ENCODE measurements at regions not wholly inside any gene's neighbourhood (a gene's known extent, or its start where the extent isn't known, plus 50 kb on each side); places are given as distances from the start of the nearest gene placed in this dataset.
A peak's percentile ranks its signal among the peaks of the same experiment; 100 is the strongest.

DNA sequence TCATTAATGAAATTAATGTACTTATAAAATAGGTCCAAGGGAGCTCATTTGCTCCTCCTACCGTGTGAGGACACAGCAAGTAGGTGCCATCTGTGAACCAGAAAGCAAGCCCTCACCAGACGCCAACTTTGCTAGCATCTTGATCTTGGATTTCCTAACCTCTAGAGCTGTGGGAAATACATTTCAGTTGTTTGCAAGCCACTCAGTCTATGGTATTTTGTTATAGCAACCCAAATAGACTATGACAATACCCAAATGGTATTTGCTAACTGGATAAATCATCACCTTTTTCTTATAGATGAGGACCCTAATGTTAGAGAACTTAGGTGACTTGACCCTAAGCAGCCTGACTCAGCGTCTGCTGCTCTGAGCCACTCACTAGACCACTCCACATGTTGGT is 379.6 kb downstream of the HRH4 start:
- DNase-seq, result no peak

DNA sequence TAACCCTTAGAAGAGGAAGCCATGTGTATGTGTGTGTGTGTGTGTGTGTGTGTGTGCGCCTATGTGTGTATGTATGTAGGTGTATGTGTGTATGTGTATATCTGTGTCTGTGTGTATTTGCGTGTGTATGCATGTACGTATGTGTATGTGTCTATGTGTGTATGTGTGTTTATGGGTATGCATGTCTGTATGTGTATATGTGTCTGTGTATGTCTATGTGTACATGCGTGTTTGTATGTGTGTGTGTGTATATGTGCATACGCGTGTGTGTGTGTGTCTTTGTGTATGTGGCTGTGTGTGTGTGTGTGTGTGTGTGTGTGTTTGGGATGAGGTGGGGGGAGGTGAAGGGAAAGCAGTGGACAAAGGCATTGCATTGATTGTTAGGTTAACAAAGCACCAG is 380.2 kb downstream of the HRH4 start:
- DNase-seq, result no peak

DNA sequence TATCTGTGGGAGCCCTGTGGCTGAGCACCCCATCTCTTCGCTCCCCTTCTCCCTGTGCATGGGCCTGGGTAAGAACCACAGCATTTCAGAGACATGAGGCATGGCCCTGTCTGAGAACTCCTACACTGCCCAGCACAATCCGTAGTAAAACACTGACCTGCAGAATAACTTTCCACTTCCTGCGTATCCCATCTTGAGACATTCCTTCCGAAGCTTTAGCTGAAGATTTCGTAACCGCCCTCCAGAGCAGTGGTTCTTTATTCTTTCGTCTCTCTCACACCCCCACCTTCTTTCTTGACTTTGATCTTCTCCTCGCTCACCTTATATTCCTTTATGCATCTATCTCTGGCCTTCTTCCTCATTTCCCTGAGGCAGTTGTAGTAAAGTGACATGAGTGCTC is 381.1 kb downstream of the HRH4 start:
- DNase-seq, result no peak

DNA sequence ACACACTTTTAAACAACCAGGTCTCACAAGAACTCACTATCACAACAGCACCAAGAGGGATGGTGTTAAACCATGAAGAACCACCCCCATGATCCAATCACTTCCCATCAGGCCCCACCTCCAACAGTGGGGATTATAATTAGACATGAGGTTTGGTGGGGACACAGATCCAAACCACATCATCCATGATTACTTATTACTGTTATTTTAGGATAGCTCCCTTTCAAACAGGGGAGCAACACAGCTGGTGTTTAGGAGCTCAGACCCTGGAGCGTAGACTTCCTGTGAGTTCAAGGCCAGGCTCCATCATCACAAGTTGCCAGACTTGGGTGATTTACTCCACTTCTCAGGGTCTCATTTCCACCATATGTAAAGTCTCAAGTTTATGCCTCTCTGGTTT is 382.7 kb downstream of the HRH4 start:
- no peak for DNase-seq

DNA sequence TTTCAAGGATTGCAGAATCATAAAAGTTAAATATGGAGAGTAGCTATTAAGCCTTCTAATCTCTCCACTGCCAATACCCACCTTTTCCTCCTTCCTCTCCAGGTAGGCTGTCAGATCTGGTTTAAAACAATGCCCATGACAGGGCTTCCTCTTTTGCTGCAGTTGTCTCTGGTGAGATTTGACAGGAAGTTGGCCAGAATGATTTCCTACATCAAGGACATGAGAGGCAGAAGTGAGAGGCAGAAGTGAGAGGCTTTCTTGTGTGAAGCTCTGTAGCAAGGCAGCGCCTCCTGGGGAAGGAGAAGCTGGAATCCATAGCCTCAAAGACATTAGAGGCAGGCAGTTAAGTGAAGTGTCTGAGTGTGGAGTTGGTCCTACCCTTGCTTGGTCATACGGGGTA is 385.7 kb downstream of the HRH4 start:
- DNase-seq, result no peak

DNA sequence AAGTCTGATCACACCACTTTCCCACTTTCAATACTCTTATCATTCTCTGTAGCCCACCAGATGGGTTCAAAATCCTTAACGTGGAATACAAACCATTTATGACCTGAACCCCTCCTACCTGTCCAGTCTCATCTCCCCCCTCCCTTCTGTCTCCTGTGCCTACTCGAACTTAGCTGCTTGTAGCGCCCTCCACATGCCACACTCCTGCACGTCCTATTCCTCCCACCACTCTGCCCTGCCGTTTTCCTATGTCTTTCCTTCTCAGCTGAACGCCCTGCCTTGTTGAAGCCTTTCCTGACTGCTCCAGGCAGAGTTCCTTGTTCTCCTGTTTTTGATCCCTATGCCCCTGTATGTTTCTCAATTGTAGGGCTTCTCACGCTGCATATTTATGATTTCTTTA is 390.1 kb downstream of the HRH4 start:
- DNase-seq, result no peak

DNA sequence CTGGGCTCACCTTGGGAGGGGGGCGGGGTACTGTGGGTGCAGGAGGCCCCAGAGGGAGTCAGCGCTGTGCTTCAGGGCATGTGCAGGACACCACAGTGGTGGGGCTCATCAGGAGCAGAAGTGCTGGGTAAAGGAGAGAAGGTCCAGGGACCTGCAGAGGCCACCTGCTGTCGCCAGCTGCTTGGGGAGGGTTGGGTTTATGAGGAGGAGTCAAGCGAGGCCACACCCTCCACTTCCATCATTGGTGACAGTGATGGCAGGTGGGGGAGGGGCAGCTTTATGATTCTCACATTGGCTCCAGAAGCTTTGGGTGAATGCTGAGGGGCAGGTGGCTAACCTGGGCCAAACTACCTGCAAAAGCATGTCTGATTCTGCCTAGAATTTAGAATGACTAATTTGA is 392.6 kb downstream of the HRH4 start:
- DNase-seq, result no peak

DNA sequence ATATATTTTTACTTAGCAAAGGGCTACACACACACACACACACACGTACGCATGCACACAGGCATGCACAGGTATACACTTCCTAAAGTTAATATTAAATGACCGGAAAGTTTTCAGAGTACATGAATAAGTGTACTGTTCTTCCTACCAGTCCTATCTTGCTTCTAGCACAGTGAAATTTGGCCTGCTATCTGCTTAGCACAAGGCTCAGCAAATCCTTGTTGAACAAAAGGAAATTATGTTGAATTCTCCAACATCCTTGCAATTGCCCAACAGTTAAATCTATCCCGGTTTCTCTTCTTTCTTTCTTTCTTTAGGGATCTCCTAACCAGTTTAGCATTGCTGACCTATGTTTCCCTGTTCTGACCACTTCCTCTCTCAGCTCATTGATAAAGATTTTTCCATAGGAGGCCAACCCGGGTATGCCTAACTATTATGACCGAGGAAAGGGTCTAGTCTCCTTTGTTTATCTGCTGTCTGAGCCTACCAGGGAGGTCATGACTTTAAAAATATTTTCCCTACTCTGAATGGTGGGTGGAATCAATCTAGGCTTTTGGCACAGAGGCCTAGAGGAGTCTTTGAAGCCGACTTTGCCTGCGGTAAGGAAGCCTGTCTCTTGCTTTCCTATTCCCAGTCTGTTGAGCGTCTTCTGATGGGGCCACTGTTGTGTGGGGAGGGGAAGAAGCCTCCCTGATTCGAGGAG is 400.7 kb downstream of the HRH4 start:
- no peak for DNase-seq

DNA sequence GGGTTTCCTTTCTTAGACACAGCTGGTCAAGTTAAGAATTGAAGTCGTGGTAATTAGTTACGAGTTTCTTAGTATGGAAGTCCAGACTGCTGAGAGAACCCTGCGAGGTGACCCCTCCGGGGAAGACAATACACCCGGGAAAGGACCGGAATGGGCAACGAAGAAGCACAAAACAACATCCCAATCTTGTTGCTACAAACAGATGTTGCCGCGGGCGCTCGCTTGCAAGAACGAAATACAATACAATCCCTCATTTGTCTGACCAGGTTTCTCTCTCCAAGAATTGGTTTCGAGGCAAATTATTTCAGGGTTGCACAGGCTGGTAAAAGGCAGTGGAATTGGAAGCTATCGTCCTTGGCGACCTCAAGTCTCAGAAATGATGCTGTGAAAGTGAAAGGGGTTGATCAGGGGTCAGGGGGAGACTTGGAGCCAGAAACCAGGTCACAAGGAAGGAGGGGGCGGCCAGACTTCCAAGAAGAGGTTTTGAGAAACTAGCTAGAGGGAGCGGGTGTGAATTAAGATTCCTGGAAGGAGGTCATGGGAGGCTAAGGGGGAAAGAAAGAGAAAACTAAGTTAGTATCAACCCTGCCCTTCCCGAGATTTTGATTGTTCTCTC is 401.9 kb downstream of the HRH4 start:
- DNase-seq, result no peak

DNA sequence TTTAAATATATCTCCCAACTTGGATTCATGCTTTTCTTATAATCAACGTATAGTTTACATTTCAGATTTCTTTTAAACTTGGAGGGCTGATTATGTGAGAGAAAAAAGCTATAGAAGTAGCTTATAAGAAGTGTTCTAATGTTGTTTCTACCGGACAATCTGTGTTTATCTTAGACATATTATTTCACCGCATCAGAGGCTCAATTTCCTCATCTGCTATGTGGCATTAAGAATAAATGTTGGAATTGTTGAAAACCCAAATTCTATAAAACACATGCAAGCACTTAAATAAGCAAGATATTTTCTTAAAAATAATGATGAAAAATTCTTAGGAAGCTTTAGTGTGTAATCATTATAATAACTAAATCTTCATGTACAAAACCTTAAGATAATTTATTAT is 407.9 kb downstream of the HRH4 start:
- no peak for DNase-seq

DNA sequence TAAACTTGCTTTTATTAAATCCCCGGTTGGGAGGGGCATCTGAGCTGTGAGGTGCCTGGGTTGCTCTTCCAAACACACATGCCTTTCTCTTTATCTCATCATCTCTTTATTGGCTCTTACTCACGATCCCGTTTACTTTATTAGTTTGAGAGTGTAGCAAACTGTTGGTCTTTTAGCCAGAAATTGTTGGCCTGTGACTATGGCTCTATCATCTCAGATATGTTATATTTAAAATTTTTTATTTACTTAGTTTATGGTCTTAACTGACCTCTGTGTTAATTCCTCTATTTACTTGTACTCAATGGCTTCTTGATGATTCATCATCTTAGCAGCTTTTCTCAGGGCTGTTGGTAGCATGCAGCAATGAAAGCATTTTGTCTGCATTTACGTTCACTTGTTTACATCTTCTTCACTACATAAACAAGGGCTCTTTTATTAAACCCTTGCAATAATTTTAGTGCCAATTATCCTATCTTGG is 408.4 kb downstream of the HRH4 start:
- no peak for DNase-seq

DNA sequence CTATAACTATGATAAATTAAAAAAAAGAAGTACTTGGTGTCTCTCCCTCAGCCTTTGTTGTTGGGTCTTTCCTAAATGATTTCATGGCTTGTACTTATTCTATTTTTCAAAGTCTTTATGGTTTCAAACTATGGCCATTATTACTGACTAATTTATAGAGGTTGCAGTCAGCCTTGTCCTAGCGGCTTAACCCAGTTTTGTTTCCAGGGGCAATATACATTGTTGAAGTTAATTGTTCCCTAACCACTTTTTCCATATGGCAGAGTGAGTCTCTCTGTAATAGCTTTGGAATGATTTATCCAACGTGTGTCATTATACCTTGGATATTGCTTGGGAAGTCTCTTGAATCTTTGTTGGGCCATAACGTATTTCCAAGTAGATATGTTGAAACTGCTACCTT is 408.8 kb downstream of the HRH4 start:
- no peak for DNase-seq

DNA sequence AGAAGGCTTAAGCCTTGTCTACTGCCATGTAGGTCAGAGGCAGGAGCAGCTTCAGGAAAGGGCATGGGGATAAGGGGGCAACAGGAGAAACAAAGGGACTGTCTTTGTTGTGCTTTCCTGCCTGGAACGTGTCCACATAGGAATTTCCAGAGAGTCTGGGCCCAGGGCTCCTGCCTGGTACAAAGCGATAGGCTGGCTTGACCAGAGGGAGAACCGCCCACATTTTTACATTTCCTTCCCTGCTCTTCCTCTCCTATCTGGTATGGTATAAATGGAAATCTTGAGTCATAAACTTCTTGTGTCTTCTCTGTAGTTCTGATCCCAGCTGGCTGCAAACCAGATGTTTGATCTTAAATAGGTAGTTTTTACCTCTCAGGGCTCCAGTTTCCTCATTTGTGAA is 414.8 kb downstream of the HRH4 start:
- DNase-seq, result no peak

DNA sequence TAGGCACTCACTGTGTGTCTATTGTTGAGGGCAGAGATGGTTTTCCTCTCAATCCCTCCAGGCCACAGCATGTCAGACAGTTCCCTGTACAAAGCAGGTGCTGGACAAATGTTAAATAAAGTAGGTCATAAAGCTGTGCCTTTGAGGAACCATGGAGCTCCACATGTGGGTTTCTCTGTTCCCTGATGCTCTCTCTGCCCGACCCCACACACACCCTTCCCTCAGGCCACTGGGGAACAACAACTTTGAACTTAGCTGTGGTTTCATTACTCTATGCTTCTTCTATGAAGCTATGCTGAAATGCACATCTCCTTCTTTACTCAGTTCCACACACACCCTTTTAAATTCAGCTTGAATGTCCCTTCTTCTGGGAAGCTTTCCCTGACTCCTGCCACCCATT is 415.3 kb downstream of the HRH4 start:
- no peak for DNase-seq

DNA sequence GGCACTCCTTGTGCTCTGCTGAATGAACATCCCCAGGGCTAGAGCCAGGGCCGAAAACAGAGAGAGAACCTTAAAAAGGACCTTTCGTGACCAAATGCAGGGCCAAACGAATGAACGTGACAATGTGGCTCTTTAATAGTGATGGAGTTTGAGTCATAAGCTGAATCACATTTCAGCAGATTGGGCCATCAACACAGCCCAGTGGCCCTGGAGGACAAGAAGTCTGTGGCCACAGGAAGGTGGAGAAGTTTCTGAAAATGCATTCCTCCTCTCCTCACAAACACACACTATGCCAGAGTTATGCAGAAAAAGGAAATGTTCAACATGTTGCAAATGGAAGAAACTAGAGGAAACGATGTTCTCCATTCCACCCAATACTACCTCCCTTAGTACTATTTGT is 415.8 kb downstream of the HRH4 start:
- DNase-seq, result no peak

DNA sequence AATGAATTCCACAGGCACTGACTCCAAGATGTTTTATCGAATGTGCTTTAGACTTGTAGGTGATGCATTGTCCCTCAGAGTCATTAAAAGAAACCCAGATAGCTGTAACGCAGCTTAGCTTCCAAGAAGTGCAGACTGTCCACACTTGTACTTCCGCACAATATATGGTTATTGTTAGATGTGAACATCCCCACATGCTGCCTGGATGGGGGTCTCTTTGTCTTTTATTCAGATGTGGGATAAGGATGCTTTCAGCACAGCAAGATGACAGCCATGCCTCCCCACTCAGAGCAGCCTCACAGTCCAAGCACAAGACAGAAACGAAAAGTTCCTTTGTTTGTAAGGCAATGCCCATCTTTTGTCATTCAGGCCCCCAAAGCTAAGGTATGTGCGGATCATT is 416.6 kb downstream of the HRH4 start:
- no peak for DNase-seq

DNA sequence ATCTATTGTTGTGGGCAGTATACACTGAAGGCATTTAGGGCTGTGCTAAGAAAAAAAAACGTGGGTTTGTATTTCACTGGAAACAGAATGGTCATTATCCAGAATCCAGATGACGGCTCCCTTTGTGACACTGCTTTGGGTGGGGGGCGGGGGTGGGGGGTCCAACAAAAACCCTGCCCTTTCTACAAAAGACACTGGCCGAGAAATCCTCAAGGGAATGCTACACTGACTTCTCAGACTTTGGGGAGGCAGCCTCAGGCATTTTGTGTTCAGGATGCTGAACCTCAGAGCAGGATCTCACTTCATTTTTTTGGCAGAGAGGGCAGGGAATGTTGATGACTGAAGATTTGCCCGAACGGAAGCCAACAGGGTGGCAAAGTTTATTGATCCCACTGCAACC is 417.1 kb downstream of the HRH4 start:
- DNase-seq, result no peak

DNA sequence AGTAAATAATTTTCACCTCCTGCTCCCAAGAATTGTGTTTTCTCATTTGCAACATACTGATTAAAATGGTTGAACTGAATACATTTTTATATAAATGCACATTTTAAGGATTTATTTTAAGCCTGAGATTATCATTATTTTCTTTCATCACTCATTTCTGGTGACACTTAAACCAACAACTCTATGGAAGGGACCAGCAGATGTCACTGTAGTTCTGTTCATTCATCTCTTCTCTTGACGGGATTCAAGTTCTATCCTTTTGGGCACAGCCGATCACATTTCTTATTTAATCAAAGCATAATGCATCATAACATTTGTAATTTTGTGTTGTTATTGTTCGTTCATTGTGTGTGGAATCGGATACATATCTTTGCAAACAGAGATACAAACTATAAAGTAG is 417.9 kb downstream of the HRH4 start:
- peak; percentile 4 for DNase-seq

DNA sequence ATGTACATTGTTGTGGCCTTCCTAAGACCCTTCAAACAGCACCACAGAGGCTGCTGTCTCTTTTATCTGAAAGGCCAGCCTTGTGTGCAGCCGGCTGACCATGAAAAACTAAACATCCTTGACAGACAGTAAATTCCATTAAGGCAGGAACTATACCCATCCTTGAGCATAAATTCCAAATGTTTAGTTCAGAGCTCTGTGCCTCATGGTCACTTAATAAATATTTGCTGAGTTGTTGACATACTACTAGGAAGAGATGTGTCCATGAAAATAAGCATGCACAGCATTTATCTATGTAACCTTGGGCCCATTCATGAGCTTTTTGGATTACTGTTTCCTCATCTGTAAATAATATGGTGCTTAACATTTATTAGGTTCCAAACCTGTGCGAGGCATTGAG is 424.8 kb downstream of the HRH4 start:
- no peak for DNase-seq

DNA sequence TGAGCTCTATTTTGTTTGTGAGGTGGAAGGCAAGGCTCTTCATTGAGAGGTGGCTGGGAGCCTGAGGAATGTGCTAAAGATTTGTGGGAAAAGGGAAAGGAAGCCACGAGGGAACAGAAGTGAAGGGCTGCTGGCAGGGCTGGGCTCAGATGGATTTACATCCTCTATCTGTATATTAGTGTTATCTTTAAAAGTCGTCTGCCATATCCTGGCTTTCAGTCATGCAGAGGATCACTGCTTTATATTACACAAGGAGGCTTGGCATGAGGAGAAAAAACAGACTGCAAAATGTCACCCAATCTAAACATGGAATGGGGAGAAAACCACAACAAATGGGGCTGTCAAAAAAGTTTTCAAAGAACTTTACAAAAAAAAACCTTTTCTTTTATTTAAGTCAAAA is 434.4 kb downstream of the HRH4 start:
- DNase-seq, result no peak

DNA sequence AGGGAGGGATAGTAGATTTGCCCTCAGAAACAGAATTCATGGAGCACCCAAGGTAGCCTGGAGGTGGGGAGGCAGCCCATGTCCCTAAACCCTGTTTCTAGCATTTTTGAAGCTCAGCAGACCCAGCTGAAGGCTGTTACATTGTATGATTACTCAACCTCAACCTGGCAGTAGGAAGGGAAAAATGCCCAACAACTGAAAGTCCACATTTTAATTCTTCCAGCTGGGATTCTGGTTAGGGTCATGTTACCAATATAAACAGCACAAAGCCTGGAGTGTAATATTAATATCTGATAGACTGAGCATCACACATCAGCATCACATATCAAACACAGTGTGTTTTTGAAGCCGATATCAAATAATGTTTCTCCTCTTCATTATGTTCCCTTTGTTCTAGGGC is 437.0 kb downstream of the HRH4 start:
- DNase-seq, result no peak

DNA sequence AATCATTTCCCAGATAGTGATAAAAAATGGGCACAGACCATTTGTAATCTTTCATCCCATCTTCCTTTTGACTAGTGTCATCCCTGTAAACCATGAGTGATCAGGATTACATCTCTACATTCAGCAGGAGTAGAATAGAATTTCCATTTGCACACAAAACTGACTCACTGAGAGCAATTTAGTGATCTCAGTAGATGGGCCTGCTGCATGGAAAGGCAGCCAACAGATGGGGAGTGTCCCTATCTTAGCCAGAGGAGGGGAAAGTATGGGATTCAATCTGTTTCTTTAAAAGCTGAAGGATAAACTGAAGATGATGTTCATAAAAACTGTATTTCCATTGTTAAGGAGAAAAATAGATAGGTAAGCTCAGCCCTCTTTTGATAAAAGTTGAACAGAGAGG is 441.7 kb downstream of the ZNF521 start:
- no peak for DNase-seq

DNA sequence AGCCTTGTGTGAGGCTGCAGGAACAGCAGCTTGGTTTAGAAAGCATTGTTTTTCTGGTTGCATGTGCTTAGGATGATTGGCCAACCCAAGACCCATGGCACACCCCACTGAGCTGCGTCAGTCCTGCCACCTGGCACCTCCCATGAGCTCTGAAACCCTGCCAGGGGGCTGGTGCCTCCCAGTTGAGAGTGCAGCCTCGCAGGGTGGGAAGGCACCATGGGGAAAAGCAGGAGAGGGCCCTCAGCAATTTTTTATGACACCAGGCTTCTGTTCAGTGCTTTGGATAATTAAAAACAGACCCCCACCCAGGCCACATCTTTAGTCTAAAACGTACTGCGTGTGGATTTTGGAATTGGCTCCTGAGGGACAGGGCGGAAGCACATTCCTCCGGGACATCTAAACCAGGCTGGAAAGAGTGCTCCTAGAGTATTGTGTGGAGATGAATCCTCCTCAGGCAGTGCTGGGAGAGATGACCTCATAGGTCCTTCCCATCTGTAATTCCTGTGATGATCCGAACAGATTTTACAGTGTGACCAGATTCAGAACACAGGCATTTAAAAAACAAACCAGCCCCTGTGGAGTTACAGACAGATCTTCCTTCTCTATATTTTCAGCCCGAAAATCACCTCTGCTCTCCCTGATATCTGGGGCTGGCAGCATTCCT is 438.3 kb downstream of the ZNF521 start:
- DNase-seq, result no peak

DNA sequence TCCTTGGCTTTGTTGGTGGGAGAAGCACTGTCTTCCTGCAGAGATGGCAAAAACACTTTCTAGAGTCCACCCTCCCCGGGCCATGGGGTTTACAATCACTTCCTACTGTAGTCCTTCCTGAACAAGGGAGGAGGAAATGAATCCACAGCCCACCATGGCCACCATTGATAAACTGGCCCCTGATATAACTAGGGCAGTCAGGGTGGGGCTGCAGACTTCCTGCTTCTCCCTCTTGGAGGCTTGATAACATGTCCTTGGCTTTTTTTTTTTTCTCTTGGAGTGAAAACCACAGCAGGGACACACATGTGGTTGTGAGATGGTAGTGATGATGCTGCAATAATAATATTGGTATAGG is 437.8 kb downstream of the ZNF521 start:
- DNase-seq, result no peak

DNA sequence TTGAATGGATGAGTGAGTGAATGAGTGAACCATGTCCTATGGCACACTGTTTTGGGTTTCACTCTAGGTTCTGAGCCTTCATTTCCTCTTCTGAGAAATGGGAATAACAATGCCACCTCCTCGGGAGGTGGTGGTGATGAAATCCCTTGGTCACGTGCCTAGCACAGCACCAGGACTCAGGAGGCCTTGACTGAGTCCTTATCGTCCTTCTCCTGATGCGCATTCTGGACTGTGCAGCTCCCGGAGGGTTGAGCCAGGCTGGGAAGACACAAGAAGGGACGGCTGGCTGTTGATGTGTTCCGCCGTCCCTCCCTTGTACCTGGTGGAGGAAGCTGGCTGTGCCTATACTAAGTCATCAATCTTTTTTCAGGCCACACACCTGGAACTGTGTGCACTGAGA is 437.3 kb downstream of the ZNF521 start:
- no peak for DNase-seq
